Loucy (cell line): ENCODE measurements at regions not wholly inside any gene's neighbourhood (a gene's known extent, or its start where the extent isn't known, plus 50 kb on each side); places are given as distances from the start of the nearest gene placed in this dataset.

Experiments
- H2AFZ ChIP-seq: fragments of 200-600 bp; sonication (generic); 2 replicates; pipeline ENCODE4 v1.6.0; 2016; ENCODE audit warnings: antibody characterized with exemption, mild to moderate bottlenecking, low read length, moderate library complexity
- H3F3A ChIP-seq: fragments of 200-600 bp; 2 replicates; pipeline ENCODE4 v1.6.0; 2016; ENCODE audit warnings: antibody characterized with exemption, low read depth, mild to moderate bottlenecking
- H3K27me3 ChIP-seq: fragments of 200-600 bp; sonication (generic); 2 replicates; pipeline ENCODE4 v1.6.1; 2014; ENCODE audit warnings: low read length, mild to moderate bottlenecking; ENCODE audit not compliant: insufficient read depth, poor library complexity, severe bottlenecking
- H3K36me3 ChIP-seq: fragments of 200-600 bp; sonication (generic); 2 replicates; pipeline ENCODE4 v1.6.1; 2016; ENCODE audit warnings: low read length; ENCODE audit not compliant: insufficient read depth
- H3K4me1 ChIP-seq: fragments of 200-600 bp; sonication (generic); 2 replicates; pipeline ENCODE4 v1.5.1; 2014; ENCODE audit warnings: low read length, mild to moderate bottlenecking; ENCODE audit not compliant: insufficient read depth, poor library complexity, severe bottlenecking
- H3K4me2 ChIP-seq: fragments of 200-600 bp; sonication (generic); 2 replicates; pipeline ENCODE4 v1.6.0; 2014; ENCODE audit warnings: antibody characterized with exemption, low read length, low read depth, mild to moderate bottlenecking; ENCODE audit not compliant: poor library complexity, severe bottlenecking
- H3K4me3 ChIP-seq: fragments of 200-600 bp; sonication (generic); 2 replicates; pipeline ENCODE4 v1.5.1; 2014; ENCODE audit warnings: low read length, mild to moderate bottlenecking, mixed read lengths; ENCODE audit not compliant: poor library complexity, severe bottlenecking
- H3K79me2 ChIP-seq: fragments of 200-600 bp; sonication (generic); 2 replicates; pipeline ENCODE4 v1.6.1; 2014; ENCODE audit warnings: low read length; ENCODE audit not compliant: insufficient read depth
- H3K9ac ChIP-seq: fragments of 200-600 bp; sonication (generic); 2 replicates; pipeline ENCODE4 v1.6.0; 2014; ENCODE audit warnings: mild to moderate bottlenecking, low read depth, low read length, moderate library complexity; ENCODE audit not compliant: poor library complexity, severe bottlenecking
- H3K9me2 ChIP-seq: fragments of 200-600 bp; sonication (generic); replicated peaks from 2 replicates; pipeline ENCODE4 v1.6.1; 2016; ENCODE audit warnings: low read depth, low read length, mixed read lengths
- H3K9me3 ChIP-seq: fragments of 200-600 bp; sonication (generic); 2 replicates; pipeline ENCODE4 v1.6.1; 2014; ENCODE audit warnings: mild to moderate bottlenecking, antibody characterized with exemption, low read length, low read depth; ENCODE audit not compliant: insufficient read depth
- H4K20me1 ChIP-seq: fragments of 200-600 bp; sonication (generic); 2 replicates; pipeline ENCODE4 v1.6.0; 2014; ENCODE audit warnings: antibody characterized with exemption, low read length, mild to moderate bottlenecking; ENCODE audit not compliant: insufficient read depth, poor library complexity, severe bottlenecking
- EZH2phosphoT487 ChIP-seq: fragments of 200-600 bp; IDR thresholded peaks from 2 replicates; pipeline ENCODE4 v1.6.1; 2018; ENCODE audit warnings: antibody characterized with exemption, mild to moderate bottlenecking, moderate library complexity, borderline replicate concordance
- TF ChIP-seq, protein P1 (sequence below): fragments of 200-600 bp; sonication (generic); conservative IDR thresholded peaks from 2 replicates; pipeline ENCODE4 v1.5.1; 2014; ENCODE audit warnings: mild to moderate bottlenecking, antibody characterized with exemption, low read length

DNA sequence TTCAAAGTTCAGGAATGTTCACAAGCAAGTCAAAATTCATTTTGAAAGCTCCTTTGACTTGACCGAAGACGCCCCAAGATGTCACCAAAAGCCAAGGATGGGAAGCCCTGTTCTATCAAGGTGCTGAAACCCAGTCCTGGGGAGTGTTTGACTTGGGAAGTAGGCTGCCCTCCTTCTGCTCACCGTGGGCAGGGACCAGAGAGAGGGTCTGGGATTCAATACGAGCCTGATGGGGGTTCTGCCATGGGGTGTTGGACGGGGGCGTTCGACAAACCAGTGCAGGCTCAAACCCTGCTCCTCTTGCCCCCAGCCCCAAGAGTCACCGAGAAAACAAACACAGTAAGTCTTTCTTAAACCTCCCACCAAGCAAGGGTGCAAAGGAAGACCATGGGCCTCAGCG lies 150.1 kb upstream of the DIO3 start:
- Histone ChIP-seq H3K27me3 (no peaks in the 10 kb centered on the region), H3F3A (no peaks in the 10 kb centered on the region), H3K36me3 (no peaks in the 10 kb centered on the region), H3K4me2 (no peak overlapping the region), H3K4me3 (no peak overlapping the region), H3K9ac (no peak overlapping the region), H3K9me2 (no peaks in the 10 kb centered on the region), H2AFZ (no peak overlapping the region), H3K79me2 (no peaks in the 10 kb centered on the region), H4K20me1 (no peaks in the 10 kb centered on the region), H3K9me3 (no peaks in the 10 kb centered on the region), H3K4me1 (no peaks in the 10 kb centered on the region)
- no peak for TF ChIP-seq EZH2phosphoT487
- TF ChIP-seq, protein P1, sequence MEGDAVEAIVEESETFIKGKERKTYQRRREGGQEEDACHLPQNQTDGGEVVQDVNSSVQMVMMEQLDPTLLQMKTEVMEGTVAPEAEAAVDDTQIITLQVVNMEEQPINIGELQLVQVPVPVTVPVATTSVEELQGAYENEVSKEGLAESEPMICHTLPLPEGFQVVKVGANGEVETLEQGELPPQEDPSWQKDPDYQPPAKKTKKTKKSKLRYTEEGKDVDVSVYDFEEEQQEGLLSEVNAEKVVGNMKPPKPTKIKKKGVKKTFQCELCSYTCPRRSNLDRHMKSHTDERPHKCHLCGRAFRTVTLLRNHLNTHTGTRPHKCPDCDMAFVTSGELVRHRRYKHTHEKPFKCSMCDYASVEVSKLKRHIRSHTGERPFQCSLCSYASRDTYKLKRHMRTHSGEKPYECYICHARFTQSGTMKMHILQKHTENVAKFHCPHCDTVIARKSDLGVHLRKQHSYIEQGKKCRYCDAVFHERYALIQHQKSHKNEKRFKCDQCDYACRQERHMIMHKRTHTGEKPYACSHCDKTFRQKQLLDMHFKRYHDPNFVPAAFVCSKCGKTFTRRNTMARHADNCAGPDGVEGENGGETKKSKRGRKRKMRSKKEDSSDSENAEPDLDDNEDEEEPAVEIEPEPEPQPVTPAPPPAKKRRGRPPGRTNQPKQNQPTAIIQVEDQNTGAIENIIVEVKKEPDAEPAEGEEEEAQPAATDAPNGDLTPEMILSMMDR = no peak

DNA sequence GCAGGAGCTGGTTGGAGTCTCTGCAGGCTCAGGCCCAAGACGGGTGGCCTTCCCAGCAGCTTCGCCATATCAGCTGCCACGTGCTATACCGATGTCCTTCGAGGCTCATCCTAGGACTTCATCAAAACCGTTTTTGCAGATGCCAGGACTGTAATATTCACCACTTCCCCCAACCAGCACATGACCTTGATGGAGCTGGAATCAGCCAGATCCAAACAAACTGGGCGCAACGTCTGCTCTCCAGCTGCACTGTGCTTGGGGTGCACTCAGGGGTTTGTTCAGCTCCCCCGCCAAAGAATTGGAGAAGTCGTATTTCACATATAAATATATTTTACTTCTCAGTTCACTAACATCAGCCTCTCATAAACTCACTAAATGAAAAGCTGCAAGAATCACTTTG lies 149.5 kb upstream of the DIO3 start:
- H2AFZ ChIP-seq = no peak overlapping the region
- H3K36me3 ChIP-seq = no peaks in the 10 kb centered on the region
- no peaks in the 10 kb centered on the region for H3F3A ChIP-seq
- no peak overlapping the region for H3K4me2 ChIP-seq
- H4K20me1 ChIP-seq = no peaks in the 10 kb centered on the region
- no peak overlapping the region for H3K9ac ChIP-seq
- H3K4me1 ChIP-seq = no peaks in the 10 kb centered on the region
- H3K79me2 ChIP-seq = no peaks in the 10 kb centered on the region
- H3K9me3 ChIP-seq = no peaks in the 10 kb centered on the region
- TF ChIP-seq, protein P1 = no peak
- TF ChIP-seq EZH2phosphoT487 = no peak
- no peak overlapping the region for H3K4me3 ChIP-seq
- no peaks in the 10 kb centered on the region for H3K27me3 ChIP-seq
- H3K9me2 ChIP-seq = no peaks in the 10 kb centered on the region

DNA sequence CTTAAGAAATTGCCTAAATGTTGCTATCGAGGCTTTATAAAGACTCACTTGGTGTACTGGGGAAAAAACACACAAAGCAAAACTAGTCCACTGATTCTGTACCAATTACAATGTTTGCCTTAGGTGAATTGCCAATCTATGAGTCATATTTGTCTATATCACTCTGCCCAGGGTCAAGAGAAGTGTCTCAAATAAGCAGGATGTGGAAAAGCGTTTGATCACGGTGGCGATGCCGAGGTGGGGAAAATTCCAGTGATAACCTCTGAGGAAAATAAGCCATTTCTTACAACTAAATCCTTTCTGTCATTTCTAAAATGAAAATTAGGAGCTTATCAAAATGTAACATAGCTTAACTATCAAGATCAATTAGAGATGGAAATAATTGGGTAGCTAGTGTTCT lies 148.6 kb upstream of the DIO3 start:
- Histone ChIP-seq H3K79me2 (no peaks in the 10 kb centered on the region), H3K9me3 (no peaks in the 10 kb centered on the region), H3K36me3 (no peaks in the 10 kb centered on the region), H3K4me2 (no peak overlapping the region), H3F3A (no peaks in the 10 kb centered on the region), H3K27me3 (no peaks in the 10 kb centered on the region), H3K4me3 (no peak overlapping the region), H3K9me2 (no peaks in the 10 kb centered on the region), H3K9ac (no peak overlapping the region), H4K20me1 (no peaks in the 10 kb centered on the region), H3K4me1 (no peaks in the 10 kb centered on the region), H2AFZ (no peak overlapping the region)
- TF ChIP-seq, protein P1 = no peak
- TF ChIP-seq EZH2phosphoT487 = no peak
